HG02571 (cell line): ENCODE measurements at regions not wholly inside any gene's neighbourhood (a gene's known extent, or its start where the extent isn't known, plus 50 kb on each side); places are given as distances from the start of the nearest gene placed in this dataset.
"Not testable (repeated sequence)": the region's sequence is repeated elsewhere in the genome, so short reads cannot be mapped to it uniquely, and the experiment has no call there.

ENCODE experiments used
- ATAC-seq: cut with Tn5 transposase; IDR thresholded peaks from one replicate; pipeline ENCODE4 v1.9.1; 2021; ENCODE audit warnings: mild to moderate bottlenecking, moderate library complexity; ENCODE audit not compliant: unreplicated experiment

DNA sequence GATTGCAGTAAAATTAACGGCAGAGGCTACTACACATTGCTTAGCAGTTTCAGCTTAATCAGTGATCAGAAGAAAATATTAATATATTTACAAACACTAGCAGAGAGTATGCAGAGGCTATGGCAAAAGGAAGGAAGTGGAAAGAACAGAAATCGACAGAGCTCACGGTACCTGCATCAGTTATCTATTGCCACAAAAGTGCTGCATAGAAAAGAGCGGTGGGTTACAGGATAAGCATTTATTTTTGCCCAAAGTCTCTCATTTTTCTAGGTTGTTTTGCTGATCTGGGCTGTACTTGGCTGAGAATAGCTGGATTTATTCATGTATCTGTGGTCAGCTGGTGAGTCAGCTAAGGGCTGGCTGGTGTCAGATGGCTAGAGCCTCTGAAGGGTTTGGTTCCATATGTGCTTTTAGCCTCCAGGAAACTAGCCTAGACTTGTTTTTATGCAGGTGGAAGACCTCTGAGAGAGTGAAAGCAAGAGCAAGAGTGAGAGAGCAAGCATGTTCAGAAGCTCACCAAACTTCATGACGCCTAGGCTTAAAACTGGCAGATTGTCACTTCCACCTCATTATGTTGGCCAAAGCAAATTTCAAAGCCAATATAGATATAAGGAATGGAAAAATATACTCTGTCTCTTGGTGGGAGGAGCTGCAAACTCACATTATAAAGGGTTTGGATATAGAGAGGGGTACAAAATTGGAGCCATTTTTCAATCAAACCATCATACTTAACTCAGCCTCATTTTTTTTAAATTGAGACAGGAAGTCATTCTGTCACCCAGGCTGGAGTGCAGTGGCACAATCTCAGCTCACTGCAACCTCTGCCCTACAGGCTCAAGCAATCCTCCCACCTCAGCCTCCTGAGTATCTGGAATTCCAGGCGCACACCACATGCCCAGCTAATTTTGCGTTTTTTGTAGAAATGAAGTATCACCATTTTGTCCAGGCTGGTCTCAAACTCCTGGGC is 153.2 kb upstream of the RPL34 start:
- ATAC-seq: peak; percentile 97

- ATAC-seq: no peak
Measured at GRCh38 chr4:108465886-108466500, 154.4 kb upstream of the RPL34 start.

DNA sequence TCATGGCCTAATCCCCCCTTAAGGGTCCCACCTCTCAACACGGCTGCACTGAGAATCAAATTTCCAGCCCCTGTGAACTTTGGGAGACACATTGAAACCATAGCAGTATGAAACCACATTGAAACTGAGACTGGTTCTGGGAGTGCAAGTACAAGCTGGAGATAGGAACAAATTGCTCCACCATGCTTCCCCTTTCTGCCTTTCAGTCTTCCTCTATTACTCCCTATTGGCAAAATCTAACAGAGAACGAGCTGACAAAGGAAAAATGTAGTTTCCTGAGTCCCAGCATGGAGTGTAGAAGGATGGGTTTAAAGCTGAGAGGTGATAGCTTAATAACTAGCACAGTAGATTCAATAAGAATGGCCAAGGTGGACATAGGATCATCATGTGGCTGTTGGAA is 161.7 kb upstream of the RPL34 start:
- ATAC-seq: no peak

- ATAC-seq: no peak
Measured at GRCh38 chr4:108454227-108454626, 166.1 kb upstream of the RPL34 start.

DNA sequence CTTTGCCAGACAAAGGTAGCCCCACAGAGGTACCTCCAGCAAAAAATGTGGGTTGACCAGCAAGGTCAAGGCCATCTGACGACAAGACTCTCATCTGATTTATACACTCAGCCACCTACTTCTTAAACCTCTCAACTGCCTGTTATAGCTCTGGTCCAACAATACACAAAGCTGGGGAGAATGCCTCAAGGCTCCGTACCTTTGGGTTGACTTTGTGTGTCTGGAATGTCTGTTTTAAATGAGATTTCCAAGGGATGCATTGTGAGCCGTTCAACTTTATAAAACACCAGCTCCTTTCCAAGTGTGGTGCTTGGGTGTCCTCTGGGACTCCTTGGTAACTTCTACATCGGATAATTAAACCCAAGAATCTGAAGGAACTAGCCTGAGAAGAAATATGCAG is 167.0 kb upstream of the RPL34 start:
- ATAC-seq: no peak

DNA sequence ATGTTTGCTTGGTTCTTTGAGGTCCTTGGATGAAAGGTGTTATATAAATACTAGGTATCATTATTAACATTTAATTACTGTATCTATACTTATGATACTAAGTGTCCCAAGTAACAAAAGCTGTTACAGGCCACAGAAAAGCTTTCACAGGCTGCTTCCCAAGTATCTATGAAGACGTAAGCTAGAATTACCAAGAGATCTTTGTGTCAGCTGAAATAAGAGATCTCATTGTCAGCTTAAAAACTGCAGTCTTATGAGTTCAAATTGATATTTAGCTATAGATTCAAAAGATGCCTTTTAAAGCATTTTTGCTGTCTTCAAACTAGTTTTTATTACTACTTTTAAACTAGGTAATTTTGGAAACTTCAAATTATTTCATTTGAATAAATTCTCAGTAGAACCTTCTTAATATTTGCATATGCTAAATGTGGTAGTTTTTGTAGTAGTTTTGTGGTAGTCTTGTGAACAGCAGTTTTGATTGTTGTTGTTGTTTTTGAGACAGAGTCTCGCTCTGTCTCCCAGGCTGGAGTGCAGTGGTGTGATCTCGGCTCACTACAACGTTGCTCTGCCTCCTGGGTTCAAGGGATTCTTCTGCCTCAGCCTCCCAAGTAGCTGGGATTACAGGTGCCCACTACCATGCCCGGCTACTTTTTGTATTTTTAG is 170.0 kb upstream of the RPL34 start:
- ATAC-seq: no peak

GRCh38 chr4:108449129-108449528 is 171.2 kb upstream of the RPL34 start:
- no peak for ATAC-seq

GRCh38 chr4:108446556-108446955 is 173.8 kb upstream of the RPL34 start:
- no peak for ATAC-seq

DNA sequence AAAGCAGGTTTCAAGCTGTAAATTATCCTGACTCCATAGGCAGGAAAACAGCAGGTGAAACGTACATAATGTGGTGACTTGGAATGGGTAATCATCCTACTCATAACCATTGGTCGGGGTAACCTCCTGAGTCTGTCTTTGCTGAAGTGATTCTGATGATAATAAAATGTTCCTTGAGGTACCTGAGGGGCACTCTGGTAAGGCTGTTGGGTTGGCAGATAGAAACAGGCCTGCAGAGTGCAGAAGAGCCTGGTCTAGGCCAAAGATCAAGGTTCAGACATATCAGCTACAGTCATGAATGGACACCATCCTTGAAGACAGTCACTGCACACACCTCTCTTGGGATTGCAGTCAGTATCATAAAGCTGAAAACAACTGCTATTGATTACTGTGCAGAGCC is 174.7 kb upstream of the RPL34 start:
- no peak for ATAC-seq

DNA sequence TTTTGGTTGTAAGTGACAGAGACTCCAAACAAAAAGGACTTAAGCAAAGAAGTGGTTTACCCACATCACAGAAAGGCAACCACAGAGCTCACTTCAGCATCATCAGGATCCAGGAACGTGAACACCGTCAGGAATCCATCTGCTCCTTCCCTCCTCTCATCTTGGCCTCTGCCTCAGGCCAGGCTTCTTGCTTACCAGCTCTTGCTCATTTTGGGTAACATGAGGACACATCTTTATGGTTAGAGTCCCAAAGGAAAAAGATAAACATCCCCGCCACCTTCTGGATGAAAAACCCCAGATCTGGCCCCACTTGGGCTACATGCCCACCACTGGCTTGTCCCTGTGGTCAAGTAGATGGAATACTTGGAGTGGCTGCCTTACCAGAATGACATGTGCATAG is 176.8 kb upstream of the RPL34 start:
- no peak for ATAC-seq

DNA sequence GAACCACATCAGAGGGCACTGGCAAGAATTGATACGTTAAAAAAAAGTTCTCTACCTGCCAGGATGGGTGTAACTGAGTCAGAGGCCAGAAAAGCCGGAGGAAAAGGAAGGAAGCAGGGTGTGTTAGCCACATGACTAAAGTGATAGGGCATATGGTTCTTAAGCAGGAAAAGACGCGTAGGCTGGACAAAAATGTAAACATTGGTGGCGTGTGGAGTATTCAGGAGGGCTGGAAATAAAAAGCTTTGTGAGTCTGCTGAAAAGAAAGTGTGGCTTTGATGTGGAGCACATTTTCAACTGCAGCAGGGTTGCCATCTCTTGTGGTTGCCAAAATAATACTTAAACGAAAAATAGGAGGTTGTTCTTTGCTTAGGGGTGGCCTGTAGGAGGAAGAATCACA is 186.5 kb upstream of the RPL34 start:
- ATAC-seq: no peak

DNA sequence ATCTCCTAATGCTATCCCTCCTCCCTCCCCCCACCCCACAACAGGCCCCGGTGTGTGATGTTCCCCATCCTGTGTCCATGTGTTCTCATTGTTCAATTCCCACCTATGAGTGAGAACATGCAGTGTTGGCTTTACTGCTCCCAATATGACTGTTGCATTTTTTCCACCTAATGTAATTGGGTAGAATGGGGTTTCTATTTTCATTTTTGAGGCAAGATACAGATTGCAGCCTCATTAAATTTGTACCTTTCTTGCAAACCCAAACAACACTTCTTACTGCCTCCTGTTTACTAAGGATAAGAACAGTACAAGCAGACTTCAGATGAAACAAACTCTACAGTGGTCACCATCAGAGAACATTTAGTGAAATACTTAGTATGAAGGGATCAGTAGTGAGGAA is 187.0 kb upstream of the RPL34 start:
- not testable (repeated sequence) for ATAC-seq

GRCh38 chr4:108432418-108432817 is 188.0 kb upstream of the RPL34 start:
- ATAC-seq: no peak

DNA sequence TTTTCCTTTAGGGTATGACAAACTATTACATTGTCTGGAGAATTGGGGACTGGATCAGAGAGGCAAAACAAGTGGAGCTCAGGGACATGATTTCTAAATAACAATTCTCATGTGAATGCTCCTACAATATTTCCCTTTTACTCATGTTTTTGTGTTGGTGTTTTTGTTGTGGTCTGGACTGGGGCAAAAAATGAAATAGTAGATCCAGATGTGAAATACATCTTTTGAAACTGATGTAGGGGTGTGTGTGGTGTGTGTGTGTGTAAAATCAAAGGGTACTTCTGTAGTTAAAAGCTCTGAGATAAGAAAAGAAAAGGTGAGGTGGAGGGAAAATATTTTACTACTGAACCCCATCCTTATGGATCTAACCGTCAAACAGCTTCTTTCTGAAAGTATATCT is 188.4 kb upstream of the RPL34 start:
- no peak for ATAC-seq

GRCh38 chr4:108430921-108431320 is 189.5 kb upstream of the RPL34 start:
- no peak for ATAC-seq

DNA sequence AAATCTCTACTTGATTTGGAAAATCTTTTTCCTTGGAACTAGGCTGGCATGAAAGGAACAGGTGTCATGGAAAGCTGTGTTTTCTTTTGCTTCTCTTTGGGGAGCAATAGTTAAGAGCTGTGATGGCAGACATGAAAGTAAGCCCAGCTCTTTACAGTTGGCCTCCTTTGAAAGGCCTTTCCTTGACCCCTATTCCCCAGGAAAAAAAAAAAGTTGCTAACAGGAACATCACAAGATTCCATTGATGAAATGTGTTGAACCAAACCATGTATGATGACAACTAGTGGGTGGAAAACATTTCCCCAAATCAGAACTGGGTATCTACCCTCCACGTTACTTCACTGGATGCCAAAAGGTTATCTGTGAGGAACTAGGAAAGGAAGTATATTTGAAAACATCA is 190.7 kb upstream of the RPL34 start:
- ATAC-seq: no peak

DNA sequence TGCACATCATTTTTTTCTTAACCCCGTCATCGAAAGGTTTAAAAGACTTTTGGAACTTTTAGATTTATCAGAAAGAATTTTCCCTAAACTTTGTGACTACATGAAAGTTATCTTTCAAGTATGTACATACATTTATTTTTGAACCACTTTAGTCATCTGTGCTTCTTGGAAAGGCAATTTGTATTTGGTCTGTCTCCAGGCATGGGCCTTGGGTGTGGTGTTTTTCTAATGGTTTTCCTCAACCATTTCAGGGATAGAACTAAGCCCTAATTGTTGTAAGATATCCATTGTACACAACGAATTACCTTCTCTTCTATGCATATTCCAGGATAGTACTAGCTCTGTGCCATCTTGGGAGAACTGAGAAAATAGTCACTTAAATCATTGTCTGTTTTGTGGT is 191.5 kb upstream of the RPL34 start:
- no peak for ATAC-seq

- ATAC-seq: no peak
Measured at GRCh38 chr4:108427946-108428485, 192.4 kb upstream of the RPL34 start.

GRCh38 chr4:108426493-108426892 is 193.9 kb upstream of the RPL34 start:
- ATAC-seq: no peak

DNA sequence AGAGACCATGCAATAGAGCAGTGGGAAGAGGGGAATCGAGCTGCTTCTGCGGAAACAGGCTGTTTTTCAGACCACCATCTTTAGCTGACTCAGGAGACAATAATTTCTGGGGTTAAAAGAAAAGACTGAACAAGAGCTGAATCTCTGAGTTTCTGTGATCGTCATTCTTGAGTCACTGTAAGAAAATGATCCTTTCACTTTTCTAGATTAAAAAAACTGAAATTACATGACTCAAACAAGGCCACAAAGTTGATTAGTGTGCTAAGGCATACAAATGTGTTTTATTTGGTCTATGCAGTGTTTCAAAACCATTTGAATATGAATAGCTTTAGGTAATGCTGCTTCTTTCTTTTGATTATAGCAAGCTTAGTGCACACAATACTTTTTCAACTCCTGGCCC is 194.4 kb upstream of the RPL34 start:
- no peak for ATAC-seq

- ATAC-seq: no peak
Measured at GRCh38 chr4:108417923-108418322, 202.5 kb upstream of the RPL34 start.

DNA sequence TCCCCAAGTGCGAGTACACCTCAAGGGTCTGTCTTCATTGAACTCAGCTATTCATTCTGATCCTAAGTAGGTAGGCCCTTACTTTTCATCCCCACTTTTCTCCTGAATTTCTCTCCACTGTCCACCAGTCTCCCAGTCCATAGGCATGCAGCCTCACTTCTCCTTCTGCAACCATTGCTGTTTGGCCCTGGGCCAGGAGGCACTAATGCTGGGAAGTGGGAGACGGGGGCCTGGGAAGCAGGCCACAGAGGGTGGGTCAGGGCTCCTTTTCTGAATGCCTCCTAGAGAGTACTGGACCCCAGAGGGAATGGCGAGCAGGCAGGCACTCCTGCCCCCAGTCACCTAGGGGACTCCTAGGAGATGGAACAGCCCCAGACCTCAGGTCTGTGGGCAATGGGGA is 203.5 kb upstream of the RPL34 start:
- no peak for ATAC-seq
